Breast epithelium (tissue), 3 donors: ENCODE measurements at regions not wholly inside any gene's neighbourhood (a gene's known extent, or its start where the extent isn't known, plus 50 kb on each side); places are given as distances from the start of the nearest gene placed in this dataset.

Source experiments
- POLR2A ChIP-seq: fragments of 450-650 bp; IDR thresholded peaks from one replicate; pipeline ENCODE4 v1.6.1; 2016; ENCODE audit warnings: antibody characterized with exemption, mild to moderate bottlenecking, moderate library complexity
- POLR2AphosphoS5 ChIP-seq, 3 donors: sonication (generic); formaldehyde crosslinking; IDR thresholded peaks; one replicate each; pipeline ENCODE4 v1.6.1; 2017; ENCODE audit warnings: antibody characterized with exemption in 3 of 3
- TF ChIP-seq, protein P1 (sequence below), 3 donors: fragments of 450-650 bp; IDR thresholded peaks; one replicate each; pipeline ENCODE4 v1.5.1; 2016 to 2017; ENCODE audit warnings: antibody characterized with exemption in 3 of 3, mild to moderate bottlenecking in 3 of 3, moderate library complexity in 3 of 3

GRCh38 chr2:172262486-172262885 is 159.8 kb upstream of the DLX2 start:
- TF ChIP-seq, protein P1, sequence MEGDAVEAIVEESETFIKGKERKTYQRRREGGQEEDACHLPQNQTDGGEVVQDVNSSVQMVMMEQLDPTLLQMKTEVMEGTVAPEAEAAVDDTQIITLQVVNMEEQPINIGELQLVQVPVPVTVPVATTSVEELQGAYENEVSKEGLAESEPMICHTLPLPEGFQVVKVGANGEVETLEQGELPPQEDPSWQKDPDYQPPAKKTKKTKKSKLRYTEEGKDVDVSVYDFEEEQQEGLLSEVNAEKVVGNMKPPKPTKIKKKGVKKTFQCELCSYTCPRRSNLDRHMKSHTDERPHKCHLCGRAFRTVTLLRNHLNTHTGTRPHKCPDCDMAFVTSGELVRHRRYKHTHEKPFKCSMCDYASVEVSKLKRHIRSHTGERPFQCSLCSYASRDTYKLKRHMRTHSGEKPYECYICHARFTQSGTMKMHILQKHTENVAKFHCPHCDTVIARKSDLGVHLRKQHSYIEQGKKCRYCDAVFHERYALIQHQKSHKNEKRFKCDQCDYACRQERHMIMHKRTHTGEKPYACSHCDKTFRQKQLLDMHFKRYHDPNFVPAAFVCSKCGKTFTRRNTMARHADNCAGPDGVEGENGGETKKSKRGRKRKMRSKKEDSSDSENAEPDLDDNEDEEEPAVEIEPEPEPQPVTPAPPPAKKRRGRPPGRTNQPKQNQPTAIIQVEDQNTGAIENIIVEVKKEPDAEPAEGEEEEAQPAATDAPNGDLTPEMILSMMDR (IDR thresholded peaks at IDR 0.05) = no peak
- TF ChIP-seq POLR2AphosphoS5 (IDR thresholded peaks at IDR 0.05) (no peak), POLR2A (no peak)
